GM23338 (cell line): ENCODE measurements at regions not wholly inside any gene's neighbourhood (a gene's known extent, or its start where the extent isn't known, plus 50 kb on each side); places are given as distances from the start of the nearest gene placed in this dataset.

Experiments used
- ATAC-seq: fragments of 200-7000 bp; cut with Tn5 transposase; 3 replicates; pipeline ENCODE4 v1.9.1; 2020
- DNase-seq: peaks from one replicate; pipeline ENCODE4 v3.0.0-alpha.2; 2015; ENCODE audit warnings: low spot score
- H2AFZ ChIP-seq: fragments of 200-600 bp; sonication (generic); 2 replicates; pipeline ENCODE4 v1.8.0; 2016; ENCODE audit warnings: antibody characterized with exemption, mild to moderate bottlenecking, moderate library complexity
- H3F3A ChIP-seq: fragments of 200-600 bp; sonication (generic); replicated peaks from 2 replicates; pipeline ENCODE4 v1.8.0; 2017; ENCODE audit warnings: antibody characterized with exemption, mixed run types, low read depth
- H3K27ac ChIP-seq: fragments of 200-600 bp; sonication (generic); 2 replicates; pipeline ENCODE4 v1.6.1; 2016; ENCODE audit warnings: low read depth
- H3K27me3 ChIP-seq: fragments of 200-600 bp; sonication (generic); 2 replicates; pipeline ENCODE4 v1.8.0; 2016; ENCODE audit warnings: mild to moderate bottlenecking, mixed run types, moderate library complexity; ENCODE audit not compliant: insufficient read depth
- H3K36me3 ChIP-seq: fragments of 200-600 bp; sonication (generic); 2 replicates; pipeline ENCODE4 v1.8.0; 2016; ENCODE audit warnings: mild to moderate bottlenecking; ENCODE audit not compliant: insufficient read depth
- H3K4me1 ChIP-seq: fragments of 200-600 bp; sonication (generic); 2 replicates; pipeline ENCODE4 v1.8.0; 2016; ENCODE audit warnings: mild to moderate bottlenecking, moderate library complexity; ENCODE audit not compliant: insufficient read depth
- H3K4me2 ChIP-seq: fragments of 200-600 bp; sonication (generic); 2 replicates; pipeline ENCODE4 v1.7.1; 2017; ENCODE audit warnings: mixed run types
- H3K4me3 ChIP-seq: fragments of 200-600 bp; sonication (generic); 2 replicates; pipeline ENCODE4 v1.6.1; 2016; ENCODE audit warnings: mixed run types
- H3K79me2 ChIP-seq: fragments of 200-600 bp; sonication (generic); replicated peaks from 2 replicates; pipeline ENCODE4 v1.8.0; 2017; ENCODE audit warnings: mild to moderate bottlenecking; ENCODE audit not compliant: insufficient read depth
- H3K9me2 ChIP-seq: fragments of 200-600 bp; sonication (generic); 2 replicates; pipeline ENCODE4 v1.8.0; 2017; ENCODE audit not compliant: insufficient read depth
- H4K20me1 ChIP-seq: fragments of 200-600 bp; sonication (generic); replicated peaks from 2 replicates; pipeline ENCODE4 v1.8.0; 2017; ENCODE audit warnings: mild to moderate bottlenecking; ENCODE audit not compliant: insufficient read depth
- H3K27ac Mint-ChIP-seq: 2 replicates; pipeline ENCODE4 v1.8.0; 2020; ENCODE audit warnings: inconsistent platforms, mild to moderate bottlenecking, moderate library complexity, mixed read lengths
- H3K27me3 Mint-ChIP-seq: 3 replicates; pipeline ENCODE4 v1.8.0; 2022; ENCODE audit warnings: low read depth, mild to moderate bottlenecking, moderate library complexity, mixed read lengths, inconsistent platforms; ENCODE audit not compliant: insufficient read depth, poor library complexity
- H3K36me3 Mint-ChIP-seq: 3 replicates; pipeline ENCODE4 v1.8.0; 2021; ENCODE audit warnings: low read depth, mild to moderate bottlenecking, inconsistent platforms, moderate library complexity, mixed read lengths
- H3K4me1 Mint-ChIP-seq: 3 replicates; pipeline ENCODE4 v1.8.0; 2020; ENCODE audit warnings: mild to moderate bottlenecking, inconsistent platforms, mixed read lengths
- H3K4me3 Mint-ChIP-seq: 3 replicates; pipeline ENCODE4 v1.8.0; 2021; ENCODE audit warnings: moderate library complexity, mild to moderate bottlenecking, inconsistent platforms, mixed read lengths
- H3K9me3 Mint-ChIP-seq: 3 replicates; pipeline ENCODE4 v1.8.0; 2020; ENCODE audit warnings: moderate library complexity, mild to moderate bottlenecking, inconsistent platforms, mixed read lengths
- CREB1 ChIP-seq: fragments of 250-450 bp; sonication (Bioruptor Pico); IDR thresholded peaks from 2 replicates; pipeline ENCODE4 v1.5.0; 2020; ENCODE audit warnings: low read depth, mild to moderate bottlenecking, moderate library complexity
- CTCF ChIP-seq, 2 experiments: fragments of 200-600 bp in 1 of 2; sonication (generic) in 1 of 2; conservative IDR thresholded peaks; 2 replicates each; pipeline versions ENCODE4 v1.5.1 to v1.6.1; 2016 to 2017; ENCODE audit warnings: antibody characterized with exemption in 2 of 2, low read depth in 2 of 2, mild to moderate bottlenecking in 2 of 2, moderate library complexity in 1 of 2
- ETS1 ChIP-seq: IDR thresholded peaks from 2 replicates; pipeline ENCODE4 v1.6.1; 2016; ENCODE audit warnings: antibody characterized with exemption
- EZH2 ChIP-seq: fragments of 200-600 bp; sonication (generic); IDR thresholded peaks from one replicate; pipeline ENCODE4 v1.8.0; 2017; ENCODE audit warnings: antibody characterized with exemption, mild to moderate bottlenecking, low read depth; ENCODE audit not compliant: unreplicated experiment
- NANOG ChIP-seq: IDR thresholded peaks from 2 replicates; pipeline ENCODE4 v1.6.1; 2016; ENCODE audit warnings: antibody characterized with exemption, borderline replicate concordance
- POLR2AphosphoS5 ChIP-seq: IDR thresholded peaks from 2 replicates; pipeline ENCODE4 v1.6.1; 2016; ENCODE audit warnings: antibody characterized with exemption, low read depth
- REST ChIP-seq: IDR thresholded peaks from one replicate; pipeline ENCODE4 v1.6.1; 2018; ENCODE audit warnings: antibody characterized with exemption; ENCODE audit not compliant: unreplicated experiment
- STAT1 ChIP-seq: IDR thresholded peaks from one replicate; pipeline ENCODE4 v1.6.1; 2016; ENCODE audit warnings: antibody characterized with exemption; ENCODE audit not compliant: unreplicated experiment
- ZNF114 ChIP-seq: fragments of 250-450 bp; sonication (Bioruptor Pico); IDR thresholded peaks from 2 replicates; pipeline ENCODE4 v1.5.0; 2020; ENCODE audit warnings: mild to moderate bottlenecking, moderate library complexity
- ZNF331 ChIP-seq: fragments of 250-450 bp; sonication (Bioruptor Pico); IDR thresholded peaks from 2 replicates; pipeline ENCODE4 v1.5.0; 2020; ENCODE audit warnings: low read depth, mild to moderate bottlenecking, moderate library complexity
- ZNF462 ChIP-seq: fragments of 250-450 bp; sonication (Bioruptor Pico); IDR thresholded peaks from 2 replicates; pipeline ENCODE4 v1.5.0; 2020; ENCODE audit warnings: mild to moderate bottlenecking, moderate library complexity

- no peaks in the 10 kb centered on the region for H3K79me2 ChIP-seq
- H3K4me1 ChIP-seq: no peaks in the 10 kb centered on the region
- H3K4me3 Mint-ChIP-seq: no peak overlapping the region
- TF ChIP-seq NANOG (no peak), ZNF331 (CRISPR knock-in tag) (no peak), CTCF (conservative IDR thresholded peaks at IDR 0.05; ENCODE audit: low read depth in 2 of 2) (no peak), CREB1 (CRISPR knock-in tag) (no peak), POLR2AphosphoS5 (no peak), ZNF462 (CRISPR knock-in tag) (no peak), ZNF114 (CRISPR knock-in tag) (no peak), ETS1 (no peak), EZH2 (no peak), STAT1 (no peak), REST (no peak)
- no peaks in the 10 kb centered on the region for H4K20me1 ChIP-seq
- no peaks in the 10 kb centered on the region for H3K4me1 Mint-ChIP-seq
- H3K36me3 Mint-ChIP-seq: no peaks in the 10 kb centered on the region
- H3K27me3 Mint-ChIP-seq: no peaks in the 10 kb centered on the region
- no peak overlapping the region for H3K4me3 ChIP-seq
- no peaks in the 10 kb centered on the region for H3K36me3 ChIP-seq
- ATAC-seq (no peak), DNase-seq (no peak)
- H3K27ac Mint-ChIP-seq: no peak overlapping the region
- H3K27ac ChIP-seq: no peak overlapping the region
- H3K9me3 Mint-ChIP-seq: no peaks in the 10 kb centered on the region
- no peak overlapping the region for H3K4me2 ChIP-seq
- H3K27me3 ChIP-seq: no peaks in the 10 kb centered on the region
- no peak overlapping the region for H2AFZ ChIP-seq
- H3F3A ChIP-seq: no peaks in the 10 kb centered on the region
- H3K9me2 ChIP-seq: no peaks in the 10 kb centered on the region; the same call in none of the 2 replicates
These were observed 73.7 kb upstream of the FST start for GRCh38 chr5:53406630-53407316.
